GM23338 (cell line): ENCODE measurements at regions not wholly inside any gene's neighbourhood (a gene's known extent, or its start where the extent isn't known, plus 50 kb on each side); places are given as distances from the start of the nearest gene placed in this dataset.

Experiments used
- ATAC-seq: fragments of 200-7000 bp; cut with Tn5 transposase; 3 replicates; pipeline ENCODE4 v1.9.1; 2020
- DNase-seq: peaks from one replicate; pipeline ENCODE4 v3.0.0-alpha.2; 2015; ENCODE audit warnings: low spot score
- H2AFZ ChIP-seq: fragments of 200-600 bp; sonication (generic); 2 replicates; pipeline ENCODE4 v1.8.0; 2016; ENCODE audit warnings: antibody characterized with exemption, mild to moderate bottlenecking, moderate library complexity
- H3F3A ChIP-seq: fragments of 200-600 bp; sonication (generic); replicated peaks from 2 replicates; pipeline ENCODE4 v1.8.0; 2017; ENCODE audit warnings: antibody characterized with exemption, mixed run types, low read depth
- H3K27ac ChIP-seq: fragments of 200-600 bp; sonication (generic); 2 replicates; pipeline ENCODE4 v1.6.1; 2016; ENCODE audit warnings: low read depth
- H3K27me3 ChIP-seq: fragments of 200-600 bp; sonication (generic); 2 replicates; pipeline ENCODE4 v1.8.0; 2016; ENCODE audit warnings: mild to moderate bottlenecking, mixed run types, moderate library complexity; ENCODE audit not compliant: insufficient read depth
- H3K36me3 ChIP-seq: fragments of 200-600 bp; sonication (generic); 2 replicates; pipeline ENCODE4 v1.8.0; 2016; ENCODE audit warnings: mild to moderate bottlenecking; ENCODE audit not compliant: insufficient read depth
- H3K4me1 ChIP-seq: fragments of 200-600 bp; sonication (generic); 2 replicates; pipeline ENCODE4 v1.8.0; 2016; ENCODE audit warnings: mild to moderate bottlenecking, moderate library complexity; ENCODE audit not compliant: insufficient read depth
- H3K4me2 ChIP-seq: fragments of 200-600 bp; sonication (generic); 2 replicates; pipeline ENCODE4 v1.7.1; 2017; ENCODE audit warnings: mixed run types
- H3K4me3 ChIP-seq: fragments of 200-600 bp; sonication (generic); 2 replicates; pipeline ENCODE4 v1.6.1; 2016; ENCODE audit warnings: mixed run types
- H3K79me2 ChIP-seq: fragments of 200-600 bp; sonication (generic); replicated peaks from 2 replicates; pipeline ENCODE4 v1.8.0; 2017; ENCODE audit warnings: mild to moderate bottlenecking; ENCODE audit not compliant: insufficient read depth
- H3K9me2 ChIP-seq: fragments of 200-600 bp; sonication (generic); 2 replicates; pipeline ENCODE4 v1.8.0; 2017; ENCODE audit not compliant: insufficient read depth
- H4K20me1 ChIP-seq: fragments of 200-600 bp; sonication (generic); replicated peaks from 2 replicates; pipeline ENCODE4 v1.8.0; 2017; ENCODE audit warnings: mild to moderate bottlenecking; ENCODE audit not compliant: insufficient read depth
- H3K27ac Mint-ChIP-seq: 2 replicates; pipeline ENCODE4 v1.8.0; 2020; ENCODE audit warnings: inconsistent platforms, mild to moderate bottlenecking, moderate library complexity, mixed read lengths
- H3K27me3 Mint-ChIP-seq: 3 replicates; pipeline ENCODE4 v1.8.0; 2022; ENCODE audit warnings: low read depth, mild to moderate bottlenecking, moderate library complexity, mixed read lengths, inconsistent platforms; ENCODE audit not compliant: insufficient read depth, poor library complexity
- H3K36me3 Mint-ChIP-seq: 3 replicates; pipeline ENCODE4 v1.8.0; 2021; ENCODE audit warnings: low read depth, mild to moderate bottlenecking, inconsistent platforms, moderate library complexity, mixed read lengths
- H3K4me1 Mint-ChIP-seq: 3 replicates; pipeline ENCODE4 v1.8.0; 2020; ENCODE audit warnings: mild to moderate bottlenecking, inconsistent platforms, mixed read lengths
- H3K4me3 Mint-ChIP-seq: 3 replicates; pipeline ENCODE4 v1.8.0; 2021; ENCODE audit warnings: moderate library complexity, mild to moderate bottlenecking, inconsistent platforms, mixed read lengths
- H3K9me3 Mint-ChIP-seq: 3 replicates; pipeline ENCODE4 v1.8.0; 2020; ENCODE audit warnings: moderate library complexity, mild to moderate bottlenecking, inconsistent platforms, mixed read lengths
- CREB1 ChIP-seq: fragments of 250-450 bp; sonication (Bioruptor Pico); IDR thresholded peaks from 2 replicates; pipeline ENCODE4 v1.5.0; 2020; ENCODE audit warnings: low read depth, mild to moderate bottlenecking, moderate library complexity
- ETS1 ChIP-seq: IDR thresholded peaks from 2 replicates; pipeline ENCODE4 v1.6.1; 2016; ENCODE audit warnings: antibody characterized with exemption
- EZH2 ChIP-seq: fragments of 200-600 bp; sonication (generic); IDR thresholded peaks from one replicate; pipeline ENCODE4 v1.8.0; 2017; ENCODE audit warnings: antibody characterized with exemption, mild to moderate bottlenecking, low read depth; ENCODE audit not compliant: unreplicated experiment
- EZH2phosphoT487 ChIP-seq: fragments of 200-600 bp; sonication (generic); IDR thresholded peaks from one replicate; pipeline ENCODE4 v1.8.1; 2018; ENCODE audit warnings: antibody characterized with exemption; ENCODE audit not compliant: unreplicated experiment
- JUNB ChIP-seq: IDR thresholded peaks from one replicate; pipeline ENCODE4 v1.6.1; 2016; ENCODE audit warnings: antibody characterized with exemption; ENCODE audit not compliant: unreplicated experiment
- ZNF331 ChIP-seq: fragments of 250-450 bp; sonication (Bioruptor Pico); IDR thresholded peaks from 2 replicates; pipeline ENCODE4 v1.5.0; 2020; ENCODE audit warnings: low read depth, mild to moderate bottlenecking, moderate library complexity
- ZNF462 ChIP-seq: fragments of 250-450 bp; sonication (Bioruptor Pico); IDR thresholded peaks from 2 replicates; pipeline ENCODE4 v1.5.0; 2020; ENCODE audit warnings: mild to moderate bottlenecking, moderate library complexity

- ATAC-seq = no peak
- Histone ChIP-seq H3K4me1 (no peaks in the 10 kb centered on the region), H3K4me2 (no peak overlapping the region), H3F3A (no peaks in the 10 kb centered on the region), H3K27ac (no peak overlapping the region), H2AFZ (no peak overlapping the region), H3K4me3 (no peak overlapping the region), H4K20me1 (no peaks in the 10 kb centered on the region), H3K36me3 (no peaks in the 10 kb centered on the region), H3K9me2 (0 out of 2 replicates have a peak, but pooled peaks cover 6% of the 10 kb centered on the region), H3K27me3 (no peaks in the 10 kb centered on the region), H3K79me2 (no peaks in the 10 kb centered on the region)
- H3K4me3 Mint-ChIP-seq = no peak overlapping the region
- peaks cover 6% of the 10 kb centered on the region for H3K27me3 Mint-ChIP-seq
- H3K4me1 Mint-ChIP-seq = peaks cover 5% of the 10 kb centered on the region; the same call in 1 of the 3 replicates
- H3K27ac Mint-ChIP-seq = no peak overlapping the region
- no peak for TF ChIP-seq EZH2phosphoT487
- no peaks in the 10 kb centered on the region for H3K36me3 Mint-ChIP-seq
- no peak for DNase-seq
- peaks cover 3% of the 10 kb centered on the region; the same call in 1 of the 3 replicates for H3K9me3 Mint-ChIP-seq
Observed at GRCh38 chr5:173479711-173480110, 136.7 kb downstream of the BOD1 start.

GRCh38 chr5:173477345-173478040 lies 139.0 kb downstream of the BOD1 start:
- Histone ChIP-seq H3K4me3 (no peak overlapping the region), H3F3A (no peaks in the 10 kb centered on the region), H3K4me1 (no peaks in the 10 kb centered on the region), H3K9me2 (0 out of 2 replicates have a peak, but pooled peaks cover 6% of the 10 kb centered on the region), H2AFZ (no peak overlapping the region), H3K36me3 (no peaks in the 10 kb centered on the region), H3K4me2 (no peak overlapping the region), H3K27ac (no peak overlapping the region), H3K79me2 (no peaks in the 10 kb centered on the region), H4K20me1 (no peaks in the 10 kb centered on the region), H3K27me3 (no peaks in the 10 kb centered on the region)
- no peak overlapping the region for H3K4me3 Mint-ChIP-seq
- H3K27ac Mint-ChIP-seq = no peak overlapping the region
- peaks cover 3% of the 10 kb centered on the region; the same call in 1 of the 3 replicates for H3K9me3 Mint-ChIP-seq
- peaks cover 7% of the 10 kb centered on the region for H3K27me3 Mint-ChIP-seq
- no peaks in the 10 kb centered on the region for H3K36me3 Mint-ChIP-seq
- DNase-seq (no peak), ATAC-seq (no peak)
- no peak for TF ChIP-seq ETS1
- peaks cover 5% of the 10 kb centered on the region; the same call in 1 of the 3 replicates for H3K4me1 Mint-ChIP-seq

GRCh38 chr5:173475780-173476179 lies 140.7 kb downstream of the BOD1 start:
- no peaks in the 10 kb centered on the region for H3K36me3 ChIP-seq
- H3K4me2 ChIP-seq = no peak overlapping the region
- H3K9me2 ChIP-seq = 0 out of 2 replicates have a peak, but pooled peaks cover 6% of the 10 kb centered on the region
- H3K4me1 ChIP-seq = no peaks in the 10 kb centered on the region
- no peaks in the 10 kb centered on the region for H3K79me2 ChIP-seq
- no peaks in the 10 kb centered on the region for H3K27me3 ChIP-seq
- H3K9me3 Mint-ChIP-seq = peaks cover 3% of the 10 kb centered on the region; the same call in 1 of the 3 replicates
- H3K4me1 Mint-ChIP-seq = peaks cover 5% of the 10 kb centered on the region; the same call in 1 of the 3 replicates
- no peak overlapping the region for H3K4me3 Mint-ChIP-seq
- no peaks in the 10 kb centered on the region for H4K20me1 ChIP-seq
- H3K4me3 ChIP-seq = no peak overlapping the region
- H2AFZ ChIP-seq = no peak overlapping the region
- ATAC-seq (no peak), DNase-seq (no peak)
- no peaks in the 10 kb centered on the region for H3F3A ChIP-seq
- H3K27me3 Mint-ChIP-seq = peaks cover 7% of the 10 kb centered on the region
- no peaks in the 10 kb centered on the region for H3K36me3 Mint-ChIP-seq
- H3K27ac ChIP-seq = no peak overlapping the region
- H3K27ac Mint-ChIP-seq = no peak overlapping the region
- TF ChIP-seq ZNF462 (no peak), CREB1 (CRISPR knock-in tag) (no peak), ZNF331 (CRISPR knock-in tag) (no peak), ETS1 (no peak), EZH2phosphoT487 (no peak), EZH2 (no peak), JUNB (no peak)
